Tongue (tissue), 1 donor: ENCODE measurements at regions not wholly inside any gene's neighbourhood (a gene's known extent, or its start where the extent isn't known, plus 50 kb on each side); places are given as distances from the start of the nearest gene placed in this dataset.

Experiments
- DNase-seq: peaks from one replicate; pipeline ENCODE4 v3.0.0-alpha.2; 2015

- DNase-seq, result no peak
These were observed 116.7 kb upstream of the KIRREL3 start for GRCh38 chr11:127117231-127117739.

DNA sequence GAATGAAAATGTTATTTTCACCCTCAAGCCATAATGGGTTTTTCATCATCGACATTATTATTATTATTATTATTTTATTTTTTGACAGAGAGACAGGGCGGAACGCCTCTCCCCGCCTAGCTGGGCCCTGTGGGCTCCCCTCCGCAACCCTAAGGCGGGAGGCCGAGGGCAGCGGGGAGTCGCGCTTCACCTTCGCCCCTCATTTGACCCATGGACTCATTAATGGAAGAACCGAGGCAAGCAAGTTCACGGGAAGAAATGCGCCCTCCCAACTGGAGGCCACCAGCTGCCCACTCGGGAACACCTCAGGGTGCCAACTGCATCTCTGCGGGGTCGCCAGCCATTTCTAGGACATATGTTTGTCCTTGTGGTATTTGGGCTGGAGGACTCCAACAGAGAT lies 115.3 kb upstream of the KIRREL3 start:
- DNase-seq, result no peak

- DNase-seq, result no peak
These were observed 113.5 kb upstream of the KIRREL3 start for GRCh38 chr11:127114035-127114434.

- DNase-seq, result no peak
These were observed 110.0 kb upstream of the KIRREL3 start for GRCh38 chr11:127110542-127110941.

DNA sequence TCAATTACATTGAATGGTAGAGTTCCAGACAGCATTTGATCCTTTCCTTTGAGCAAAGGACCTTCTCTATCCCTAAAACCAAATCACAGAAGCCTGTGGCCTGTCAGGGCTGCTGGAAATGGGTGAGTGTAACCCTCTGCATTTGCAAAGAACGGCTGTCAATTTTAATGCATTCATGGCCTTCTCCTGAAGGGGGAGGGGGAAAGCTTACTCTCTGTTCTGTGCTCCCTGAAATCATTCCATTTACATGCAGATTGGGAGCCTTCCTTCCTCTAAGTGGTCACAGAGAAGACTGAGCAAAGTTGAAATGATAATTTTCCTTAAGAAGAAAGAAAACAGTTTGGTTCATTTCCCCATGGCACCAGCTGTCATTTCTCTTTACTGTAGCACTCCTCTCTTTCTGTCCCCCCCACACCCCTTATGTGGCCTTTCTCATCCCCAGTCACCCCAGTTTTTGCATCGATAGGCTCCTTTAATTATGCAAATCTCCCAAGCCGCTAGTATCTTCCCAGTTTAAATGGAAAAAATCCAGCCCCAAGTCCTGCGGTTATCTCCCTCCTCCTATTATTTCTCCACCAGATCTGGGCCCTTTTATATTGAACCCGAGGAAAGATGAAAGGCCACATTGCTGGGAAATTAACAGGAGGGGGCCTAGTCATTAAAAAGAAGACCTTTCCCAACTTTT lies 109.4 kb upstream of the KIRREL3 start:
- DNase-seq, result no peak

DNA sequence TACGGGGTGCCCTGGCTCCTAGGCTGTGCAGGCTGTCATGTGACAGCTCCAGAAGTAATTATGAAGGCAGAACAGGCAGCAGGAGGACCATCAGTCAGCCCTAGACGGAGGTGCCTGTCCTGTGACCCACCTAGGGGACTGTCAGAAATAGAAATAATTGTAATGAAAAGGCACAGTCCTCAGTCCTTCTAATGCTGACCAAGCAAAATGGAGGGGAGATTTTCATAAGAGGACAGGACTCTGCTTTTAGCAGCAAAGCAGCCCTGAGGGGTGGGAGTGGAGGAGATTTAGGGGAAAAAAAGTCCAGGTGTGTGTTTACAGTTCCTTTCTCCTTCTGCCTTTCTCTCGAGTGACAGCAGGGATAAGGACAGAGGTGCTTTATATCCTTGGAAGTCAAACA lies 108.3 kb upstream of the KIRREL3 start:
- DNase-seq, result no peak

DNA sequence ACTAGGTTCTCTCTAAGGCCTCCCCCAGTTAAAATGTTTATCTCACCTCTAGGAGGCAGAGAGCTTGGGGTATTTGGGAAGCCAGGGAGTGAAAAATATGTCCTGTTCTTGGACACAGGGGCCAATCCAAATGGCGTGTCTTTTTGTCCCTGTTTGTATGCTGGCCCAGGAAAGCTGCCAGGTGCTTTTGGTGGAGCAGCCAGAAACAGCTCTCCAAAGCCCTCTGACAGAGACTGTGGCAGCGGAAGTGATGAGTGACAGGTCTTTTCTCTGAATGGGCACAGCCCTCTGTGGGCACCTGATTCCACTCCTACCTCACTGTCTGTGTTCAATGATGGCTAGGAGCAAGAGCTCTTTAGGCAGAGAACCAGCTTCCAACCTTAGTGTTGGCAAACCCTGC lies 106.4 kb upstream of the KIRREL3 start:
- DNase-seq, result no peak

- peak; percentile 57 for DNase-seq
These were observed 105.3 kb upstream of the KIRREL3 start for GRCh38 chr11:127105593-127106541.

DNA sequence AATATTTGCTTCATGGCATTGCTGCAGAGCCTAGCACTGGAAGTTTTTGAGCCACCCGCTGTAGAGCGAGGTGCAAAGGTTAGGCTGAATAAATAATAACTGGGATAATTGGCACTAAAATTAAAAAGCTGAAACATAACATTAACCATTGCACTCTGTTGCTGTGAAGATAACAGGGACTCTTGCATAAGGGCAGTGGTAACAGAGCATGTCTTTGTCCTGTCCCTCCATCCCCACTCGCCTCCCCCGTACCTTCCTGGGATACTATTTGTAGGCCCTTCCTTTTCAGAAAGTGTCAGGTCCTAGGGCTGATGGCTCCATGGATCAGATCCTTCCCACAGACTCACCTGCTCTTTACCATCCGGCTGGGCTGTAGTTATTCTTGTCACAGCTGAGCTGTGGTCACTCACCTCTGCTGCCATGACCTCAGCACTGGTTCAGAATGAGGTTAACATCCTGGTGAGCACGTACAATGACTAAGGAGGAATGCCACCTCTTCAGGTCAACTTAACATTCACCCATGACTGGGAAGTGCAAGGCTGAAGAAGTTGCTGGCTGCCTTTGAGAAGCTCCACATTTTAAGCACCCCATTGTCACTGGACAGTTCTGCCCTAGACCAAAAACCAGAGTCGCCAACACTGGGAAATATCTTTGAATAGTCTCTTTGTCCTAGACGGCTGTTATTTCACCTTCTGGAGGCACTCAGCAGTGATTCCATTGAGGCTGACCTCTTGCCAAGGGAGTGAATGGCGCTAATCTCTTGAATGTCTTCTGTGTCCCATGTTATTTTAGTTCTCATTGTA lies 103.2 kb upstream of the KIRREL3 start:
- no peak for DNase-seq

DNA sequence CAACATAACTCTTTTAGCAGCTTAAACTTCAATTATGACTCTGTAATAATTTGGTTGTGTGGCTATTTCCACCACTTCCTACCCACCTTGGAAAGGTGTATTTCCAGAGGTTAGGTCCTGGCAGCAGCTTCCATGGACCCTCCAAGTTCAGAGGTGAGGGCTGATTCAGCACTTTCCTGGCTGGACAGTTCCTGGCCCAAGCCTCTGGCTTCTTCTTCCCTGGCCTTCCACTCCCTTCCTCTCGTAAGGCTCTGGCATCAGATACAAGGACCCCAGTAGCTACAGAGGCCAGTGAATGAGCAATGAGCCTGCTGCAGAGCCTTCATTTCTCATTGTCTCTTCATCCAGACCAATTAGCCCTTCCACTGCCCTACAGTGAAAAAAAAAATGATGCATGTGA lies 98.1 kb upstream of the KIRREL3 start:
- peak; percentile 35 for DNase-seq

DNA sequence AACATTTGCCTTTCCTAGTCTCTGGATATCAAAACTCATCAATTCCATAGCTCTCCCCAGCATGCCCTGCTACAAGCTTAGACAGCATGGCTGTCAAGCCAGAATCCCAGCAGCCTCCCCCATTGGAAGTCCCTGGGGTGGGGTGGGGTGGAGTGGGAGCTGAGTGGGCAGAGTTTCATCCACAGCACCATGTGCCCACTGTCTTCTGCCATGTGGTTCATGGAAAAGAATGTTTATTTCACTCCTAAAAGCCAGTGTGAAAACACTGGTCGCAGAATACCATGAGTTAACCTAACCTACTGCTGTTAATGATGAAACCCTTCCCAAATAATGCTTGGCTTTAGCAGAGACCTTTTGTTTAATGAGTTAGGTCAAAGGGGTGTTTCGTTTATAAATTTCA lies 80.2 kb upstream of the KIRREL3 start:
- DNase-seq, result no peak

GRCh38 chr11:127075758-127076157 lies 75.2 kb upstream of the KIRREL3 start:
- peak; percentile 28 for DNase-seq

- peak; percentile 79 for DNase-seq
These were observed 73.7 kb upstream of the KIRREL3 start for GRCh38 chr11:127074151-127074761.

DNA sequence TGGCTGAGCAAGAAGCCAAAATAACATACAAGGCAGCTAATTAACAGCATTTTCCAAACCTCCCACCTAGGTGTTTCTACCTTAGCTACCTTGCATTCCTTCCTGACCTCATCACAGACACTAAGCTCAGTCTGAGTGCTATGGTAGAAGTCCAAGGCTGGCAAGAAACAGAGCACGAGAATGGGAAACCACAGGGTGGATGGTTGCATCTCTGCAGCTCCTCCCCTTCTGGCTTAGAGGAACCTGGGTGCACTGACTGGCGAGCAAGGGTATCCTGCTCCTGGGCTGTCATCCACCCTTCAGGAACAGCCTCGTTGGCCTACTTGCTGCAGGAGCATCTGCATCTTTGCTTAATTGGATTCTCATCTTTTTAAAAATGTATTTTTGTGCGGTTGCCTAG lies 73.1 kb upstream of the KIRREL3 start:
- DNase-seq, result no peak

GRCh38 chr11:127071606-127072005 lies 71.0 kb upstream of the KIRREL3 start:
- DNase-seq, result no peak

DNA sequence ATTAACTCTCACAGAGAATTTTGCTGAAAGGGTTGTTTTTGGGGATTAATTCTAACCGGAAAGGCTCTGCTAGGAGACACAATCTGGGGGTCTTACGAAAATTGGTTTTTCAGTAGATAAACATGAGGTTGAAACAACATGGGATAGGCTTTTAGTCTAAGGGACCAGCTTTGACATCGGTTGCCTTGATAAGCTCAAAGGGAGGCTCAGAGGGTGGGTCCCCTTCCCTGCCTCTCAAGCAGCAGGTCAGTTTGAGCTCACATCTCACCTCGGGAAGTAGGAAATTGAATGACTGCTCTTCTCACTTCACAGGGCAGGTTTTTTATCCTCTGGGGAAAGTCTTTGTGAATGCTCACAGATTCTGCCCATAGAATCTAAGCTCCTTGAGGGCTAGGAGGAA lies 70.2 kb upstream of the KIRREL3 start:
- DNase-seq, result no peak

- no peak for DNase-seq
These were observed 66.0 kb upstream of the KIRREL3 start for GRCh38 chr11:127066401-127067090.

DNA sequence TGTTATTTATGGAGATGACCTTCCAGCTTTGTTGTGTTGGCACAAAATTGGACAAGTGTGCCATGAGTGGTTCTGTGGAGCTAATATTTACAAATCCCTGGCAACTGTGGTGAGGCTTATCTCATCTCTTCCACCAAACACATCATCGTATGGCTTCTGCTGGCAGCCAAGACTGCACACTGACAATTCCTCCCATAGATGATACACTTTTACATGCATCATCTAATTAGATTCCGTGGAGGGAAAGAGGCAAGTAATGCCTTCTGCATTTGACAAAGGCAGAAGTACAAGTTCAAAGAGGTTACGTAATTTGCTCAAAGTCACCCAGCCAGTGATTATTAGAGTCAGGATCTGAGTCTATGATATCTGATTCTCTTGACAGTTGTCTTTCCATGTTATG lies 62.7 kb upstream of the KIRREL3 start:
- DNase-seq, result peak; percentile 23

DNA sequence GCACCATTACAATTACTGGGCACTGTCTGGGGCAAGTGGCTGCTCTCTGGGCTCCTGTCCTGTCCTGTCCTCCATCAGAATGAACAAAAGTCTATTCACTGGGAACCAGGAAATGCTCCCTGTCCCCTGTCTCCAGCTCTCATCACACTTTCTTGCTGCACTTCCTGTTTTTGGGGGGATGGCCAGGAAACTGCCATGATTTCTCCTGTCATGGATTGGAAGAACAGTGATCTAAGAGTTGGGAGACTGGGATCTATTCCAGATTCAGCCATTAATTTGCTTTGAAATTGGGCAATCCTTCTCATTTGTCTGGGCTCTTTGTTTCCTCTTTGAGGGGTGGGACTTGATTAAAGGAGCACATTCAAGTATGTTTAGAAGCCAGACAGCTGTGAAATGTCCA lies 61.4 kb upstream of the KIRREL3 start:
- no peak for DNase-seq

GRCh38 chr11:127059750-127060149 lies 59.2 kb upstream of the KIRREL3 start:
- no peak for DNase-seq

- no peak for DNase-seq
These were observed 58.7 kb upstream of the KIRREL3 start for GRCh38 chr11:127059286-127059685.

GRCh38 chr11:127058524-127058923 lies 58.0 kb upstream of the KIRREL3 start:
- no peak for DNase-seq
